ENCODE measurements at regions not wholly inside any gene's neighbourhood (a gene's known extent, or its start where the extent isn't known, plus 50 kb on each side); places are given as distances from the start of the nearest gene placed in this dataset.

DNA sequence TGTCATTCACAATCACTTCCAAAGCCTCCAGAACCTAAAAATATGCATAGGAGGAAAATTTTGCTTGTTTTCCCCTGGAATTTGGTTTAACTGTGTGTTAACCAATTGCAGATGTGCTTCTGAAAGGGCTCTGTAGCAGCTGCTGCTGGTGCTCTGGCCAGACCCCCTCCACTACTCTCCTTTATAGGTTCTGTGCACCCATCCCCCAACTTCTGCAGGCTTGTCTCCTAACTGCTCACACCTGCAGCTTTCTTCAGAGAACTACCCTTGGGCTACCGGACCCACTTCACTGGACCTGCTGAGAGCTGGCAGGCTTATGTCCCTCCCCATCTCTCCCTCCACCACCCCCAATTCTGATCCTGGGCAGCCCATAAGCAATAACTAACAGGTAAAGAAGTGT is 662.1 kb upstream of the DIPK2B start:
- WGBS (ENCODE audit: insufficient coverage, insufficient read length), result no CpG with 5 or more reads among the region's 1 CpG
- Histone ChIP-seq H3K27ac (ENCODE audit: low read length) (no peak overlapping the region), H3K4me1 (ENCODE audit: control insufficient read depth, insufficient read depth, low read length) (no peaks in the 10 kb centered on the region), H3K9me3 (ENCODE audit: control insufficient read depth, insufficient read depth, low read length) (no peaks in the 10 kb centered on the region), H3K27me3 (ENCODE audit: control insufficient read depth, insufficient read depth, low read length) (no peaks in the 10 kb centered on the region), H3K36me3 (ENCODE audit: control insufficient read depth, insufficient read depth, low read length) (no peaks in the 10 kb centered on the region), H3K4me3 (ENCODE audit: low read length) (no peak overlapping the region)
- no peak for DNase-seq (ENCODE audit: low read depth, low spot score)

DNA sequence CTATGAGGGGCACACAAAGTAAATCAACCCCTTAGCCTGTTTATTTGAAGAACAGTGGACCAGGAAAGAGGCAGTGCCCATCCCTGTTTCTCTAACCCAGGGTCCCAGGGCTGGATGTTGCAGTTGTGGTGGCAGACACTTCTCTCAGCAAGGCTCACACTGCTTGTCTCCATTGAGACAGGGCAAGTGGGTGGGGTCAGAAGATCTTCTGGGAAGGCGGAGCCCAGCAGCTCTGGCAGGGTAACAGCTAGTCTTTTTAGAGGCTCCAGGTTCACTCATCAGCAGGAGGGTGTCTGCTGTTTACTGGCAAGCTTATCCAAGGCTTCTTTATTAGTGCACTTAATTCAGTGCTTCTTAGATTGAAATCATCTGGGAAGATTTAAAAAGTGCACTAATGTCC is 659.8 kb upstream of the DIPK2B start:
- H3K4me1 ChIP-seq (ENCODE audit: control insufficient read depth, insufficient read depth, low read length), result no peaks in the 10 kb centered on the region
- WGBS (ENCODE audit: insufficient coverage, insufficient read length), result no CpG with 5 or more reads among the region's 1 CpG
- no peak overlapping the region for H3K4me3 ChIP-seq (ENCODE audit: low read length)
- H3K9me3 ChIP-seq (ENCODE audit: control insufficient read depth, insufficient read depth, low read length), result no peaks in the 10 kb centered on the region
- H3K36me3 ChIP-seq (ENCODE audit: control insufficient read depth, insufficient read depth, low read length), result no peaks in the 10 kb centered on the region
- no peak overlapping the region for H3K27ac ChIP-seq (ENCODE audit: low read length)
- DNase-seq (ENCODE audit: low read depth, low spot score), result no peak
- no peaks in the 10 kb centered on the region for H3K27me3 ChIP-seq (ENCODE audit: control insufficient read depth, insufficient read depth, low read length)

DNA sequence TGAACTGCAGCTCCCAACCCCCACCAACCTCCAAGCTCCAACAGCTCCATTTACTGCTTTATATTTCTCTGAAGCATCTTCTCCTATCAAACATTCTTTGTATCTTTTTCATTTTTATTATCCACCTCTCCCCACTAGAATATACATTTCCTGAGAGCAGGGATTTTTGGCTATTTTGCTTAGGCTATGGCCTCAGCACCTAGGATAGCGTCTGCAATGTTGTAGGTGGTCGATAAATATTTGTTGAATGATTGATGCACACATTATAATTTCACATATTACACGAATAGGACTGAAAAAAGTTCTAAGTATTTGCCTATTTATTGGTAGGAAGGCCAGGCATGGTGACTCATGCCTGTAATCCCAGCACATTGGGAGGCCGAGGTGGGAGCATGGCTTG is 658.7 kb upstream of the DIPK2B start:
- Histone ChIP-seq H3K27me3 (ENCODE audit: control insufficient read depth, insufficient read depth, low read length) (no peaks in the 10 kb centered on the region), H3K36me3 (ENCODE audit: control insufficient read depth, insufficient read depth, low read length) (no peaks in the 10 kb centered on the region), H3K9me3 (ENCODE audit: control insufficient read depth, insufficient read depth, low read length) (no peaks in the 10 kb centered on the region), H3K27ac (ENCODE audit: low read length) (no peak overlapping the region), H3K4me1 (ENCODE audit: control insufficient read depth, insufficient read depth, low read length) (no peaks in the 10 kb centered on the region), H3K4me3 (ENCODE audit: low read length) (no peak overlapping the region)
- no peak for DNase-seq (ENCODE audit: low read depth, low spot score)
- WGBS (ENCODE audit: insufficient coverage, insufficient read length), result no CpG with 5 or more reads among the region's 4 CpGs

DNA sequence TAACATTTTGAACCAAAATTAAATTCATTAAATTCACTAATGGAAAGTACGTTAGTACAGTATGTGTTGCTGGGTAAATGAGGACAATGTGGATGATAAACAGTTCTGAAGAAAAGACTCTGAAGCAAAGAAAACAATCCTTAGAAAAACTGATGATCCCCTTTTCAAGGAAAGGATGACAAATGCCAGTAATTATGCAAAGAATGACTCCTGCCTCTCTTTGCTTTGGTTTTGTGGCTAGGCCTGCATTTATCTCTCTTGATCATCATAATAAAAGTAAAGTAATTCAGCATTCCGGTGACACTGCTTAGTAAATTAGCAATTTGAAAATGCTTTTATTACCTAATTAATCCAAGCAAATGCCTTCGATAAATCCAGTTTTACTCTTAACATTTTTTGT is 652.2 kb upstream of the DIPK2B start:
- Histone ChIP-seq H3K4me1 (ENCODE audit: control insufficient read depth, insufficient read depth, low read length) (no peaks in the 10 kb centered on the region), H3K4me3 (ENCODE audit: low read length) (no peak overlapping the region), H3K27me3 (ENCODE audit: control insufficient read depth, insufficient read depth, low read length) (no peaks in the 10 kb centered on the region), H3K27ac (ENCODE audit: low read length) (no peak overlapping the region), H3K36me3 (ENCODE audit: control insufficient read depth, insufficient read depth, low read length) (peaks cover 4% of the 10 kb centered on the region; the same call in 1 of the 2 replicates), H3K9me3 (ENCODE audit: control insufficient read depth, insufficient read depth, low read length) (no peaks in the 10 kb centered on the region)
- DNase-seq (ENCODE audit: low read depth, low spot score), result no peak
- WGBS (ENCODE audit: insufficient coverage, insufficient read length), result no CpG with 5 or more reads among the region's 3 CpGs

DNA sequence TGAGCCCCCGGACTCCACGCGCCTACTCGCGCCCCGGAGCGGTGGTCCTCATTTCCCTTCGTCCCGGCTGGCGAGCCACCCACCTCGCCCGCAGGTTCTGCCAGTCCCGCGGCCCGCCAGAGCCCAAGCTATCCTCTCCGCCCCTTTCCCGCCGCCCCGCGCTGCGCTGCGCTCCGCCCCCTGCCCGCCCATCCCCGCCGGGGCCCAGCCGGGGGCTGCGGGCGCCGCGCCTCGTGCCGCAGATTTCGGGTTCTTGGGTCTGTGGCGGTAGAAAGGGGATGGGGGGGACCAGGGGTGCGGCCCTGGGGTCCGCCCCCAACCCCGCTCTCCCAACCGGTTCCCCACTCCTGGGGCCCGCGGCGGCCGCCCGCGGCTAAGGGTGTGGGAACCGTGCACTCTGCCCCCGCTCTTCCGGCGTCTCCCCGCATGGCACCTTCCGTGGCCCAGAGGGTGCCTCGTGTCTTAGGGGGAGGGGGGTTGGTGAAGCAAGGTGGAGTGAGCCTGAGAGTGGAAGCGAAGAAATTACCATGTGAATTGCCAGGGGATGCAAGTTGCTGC is 650.8 kb upstream of the DIPK2B start:
- Histone ChIP-seq H3K27ac (ENCODE audit: low read length) (no peak overlapping the region), H3K4me1 (ENCODE audit: control insufficient read depth, insufficient read depth, low read length) (no peaks in the 10 kb centered on the region), H3K4me3 (ENCODE audit: low read length) (peak overlapping the region; percentile 74), H3K9me3 (ENCODE audit: control insufficient read depth, insufficient read depth, low read length) (no peaks in the 10 kb centered on the region), H3K36me3 (ENCODE audit: control insufficient read depth, insufficient read depth, low read length) (peaks cover 10% of the 10 kb centered on the region; the same call in 1 of the 2 replicates), H3K27me3 (ENCODE audit: control insufficient read depth, insufficient read depth, low read length) (no peaks in the 10 kb centered on the region)
- no CpG with 5 or more reads among the region's 53 CpGs for WGBS (ENCODE audit: insufficient coverage, insufficient read length)
- peak; percentile 33 for DNase-seq (ENCODE audit: low read depth, low spot score)

DNA sequence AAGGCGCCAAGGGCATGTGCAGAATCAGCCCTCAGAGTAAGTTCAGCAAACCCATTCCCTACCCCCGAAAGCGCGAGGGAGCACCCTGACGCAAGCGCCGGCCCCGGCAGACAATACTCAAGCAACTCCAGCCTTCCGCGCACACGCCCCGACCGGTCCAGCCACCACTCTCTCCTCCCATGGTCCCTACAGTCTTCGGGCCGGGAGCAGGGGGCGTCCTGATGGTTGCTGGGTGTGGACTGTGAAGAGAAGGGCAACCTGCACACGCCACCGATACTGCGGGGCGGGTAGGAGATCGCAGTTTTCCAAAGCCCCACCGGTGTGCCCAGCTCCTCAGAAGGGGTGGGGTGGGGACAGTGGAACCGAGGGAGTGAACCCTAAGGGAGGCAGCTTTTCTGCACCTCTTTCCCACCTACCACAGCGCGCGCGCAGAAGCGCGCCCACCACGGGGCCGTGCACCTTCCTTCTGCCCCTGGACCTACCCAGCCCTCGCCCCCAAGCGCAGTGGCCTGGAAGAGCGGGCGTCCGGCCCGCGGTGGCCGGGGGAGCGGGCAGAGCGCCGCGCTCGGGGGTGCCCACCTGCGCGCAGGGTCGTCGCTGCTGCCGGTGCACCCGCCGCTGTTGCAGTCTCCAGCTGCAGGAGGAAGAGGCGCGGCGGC is 650.2 kb upstream of the DIPK2B start:
- no CpG with 5 or more reads among the region's 54 CpGs for WGBS (ENCODE audit: insufficient coverage, insufficient read length)
- no peak for DNase-seq (ENCODE audit: low read depth, low spot score)
- Histone ChIP-seq H3K36me3 (ENCODE audit: control insufficient read depth, insufficient read depth, low read length) (peaks cover 10% of the 10 kb centered on the region; the same call in 1 of the 2 replicates), H3K4me1 (ENCODE audit: control insufficient read depth, insufficient read depth, low read length) (no peaks in the 10 kb centered on the region), H3K27ac (ENCODE audit: low read length) (no peak overlapping the region), H3K27me3 (ENCODE audit: control insufficient read depth, insufficient read depth, low read length) (no peaks in the 10 kb centered on the region), H3K4me3 (ENCODE audit: low read length) (peak overlapping the region; percentile 74), H3K9me3 (ENCODE audit: control insufficient read depth, insufficient read depth, low read length) (no peaks in the 10 kb centered on the region)

DNA sequence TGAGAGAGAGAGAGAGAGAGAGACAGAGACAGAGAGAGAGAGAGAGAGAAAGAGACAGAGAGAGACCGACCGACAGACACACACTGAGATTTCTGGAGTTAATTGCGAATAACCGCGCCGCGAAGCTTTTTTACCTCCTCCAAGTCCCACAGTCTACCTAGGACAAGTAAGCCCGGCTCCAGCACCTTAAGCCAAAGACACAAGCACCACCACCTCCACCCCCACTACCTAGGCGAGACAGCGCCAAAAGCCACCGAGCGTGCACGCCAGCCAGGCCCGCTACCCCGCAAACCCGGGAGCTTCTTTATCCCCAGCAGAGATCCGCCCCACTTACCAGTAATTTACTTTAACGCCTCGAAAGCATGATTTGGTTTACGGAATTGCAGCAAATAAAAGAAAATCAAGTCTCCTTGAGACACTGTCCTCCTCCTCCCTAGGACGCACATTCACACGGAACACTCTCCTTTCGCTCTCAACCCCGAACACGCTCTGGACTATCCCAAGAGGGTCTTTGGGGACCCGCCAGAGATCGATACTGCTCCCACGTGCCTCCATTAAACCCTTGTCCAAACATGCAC is 649.6 kb upstream of the DIPK2B start:
- DNase-seq (ENCODE audit: low read depth, low spot score), result no peak
- WGBS (ENCODE audit: insufficient coverage, insufficient read length), result no CpG with 5 or more reads among the region's 28 CpGs

DNA sequence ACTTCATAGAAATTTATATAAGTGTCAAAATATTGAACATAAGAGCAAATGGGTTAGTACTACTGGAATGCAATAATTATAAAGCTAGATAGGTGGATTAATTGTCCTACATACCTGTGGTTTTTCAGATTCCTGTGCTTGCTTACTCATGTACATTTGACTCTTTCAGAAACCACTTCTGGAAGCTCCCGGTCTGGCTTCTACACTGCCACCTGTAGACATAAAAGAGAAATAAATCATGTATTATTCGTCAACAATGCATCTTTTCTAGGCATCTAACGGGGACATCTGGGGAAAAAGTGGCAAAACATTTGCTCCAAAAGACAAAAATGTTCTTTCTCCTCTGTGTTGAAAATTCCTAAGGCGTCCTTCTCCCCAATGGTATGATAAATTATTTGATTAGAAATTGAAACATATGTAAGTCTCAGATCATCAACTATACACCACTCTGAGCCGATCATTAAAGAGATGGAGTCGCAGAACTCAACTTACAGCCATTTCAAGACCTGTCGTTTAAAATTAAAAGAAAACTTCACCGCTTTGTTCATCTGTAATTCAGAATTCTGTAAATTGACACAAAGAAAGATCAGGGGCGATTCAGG is 648.7 kb upstream of the DIPK2B start:
- DNase-seq (ENCODE audit: low read depth, low spot score), result no peak
- H3K27me3 ChIP-seq (ENCODE audit: control insufficient read depth, insufficient read depth, low read length), result no peaks in the 10 kb centered on the region
- H3K4me1 ChIP-seq (ENCODE audit: control insufficient read depth, insufficient read depth, low read length), result no peaks in the 10 kb centered on the region
- H3K36me3 ChIP-seq (ENCODE audit: control insufficient read depth, insufficient read depth, low read length), result peaks cover 13% of the 10 kb centered on the region; the same call in 1 of the 2 replicates
- no CpG with 5 or more reads among the region's 9 CpGs for WGBS (ENCODE audit: insufficient coverage, insufficient read length)
- H3K27ac ChIP-seq (ENCODE audit: low read length), result no peak overlapping the region
- no peaks in the 10 kb centered on the region for H3K9me3 ChIP-seq (ENCODE audit: control insufficient read depth, insufficient read depth, low read length)
- peak overlapping the region; percentile 74; the same call in 1 of the 2 replicates for H3K4me3 ChIP-seq (ENCODE audit: low read length)

More for the DNA sequence above, 649.6 kb upstream of the DIPK2B start:
- peaks cover 12% of the 10 kb centered on the region; the same call in 1 of the 2 replicates for H3K36me3 ChIP-seq (ENCODE audit: control insufficient read depth, insufficient read depth, low read length)
- H3K27ac ChIP-seq (ENCODE audit: low read length), result no peak overlapping the region
- no peaks in the 10 kb centered on the region for H3K27me3 ChIP-seq (ENCODE audit: control insufficient read depth, insufficient read depth, low read length)
- peak overlapping the region; percentile 74; the same call in 1 of the 2 replicates for H3K4me3 ChIP-seq (ENCODE audit: low read length)
- H3K9me3 ChIP-seq (ENCODE audit: control insufficient read depth, insufficient read depth, low read length), result no peaks in the 10 kb centered on the region
- H3K4me1 ChIP-seq (ENCODE audit: control insufficient read depth, insufficient read depth, low read length), result no peaks in the 10 kb centered on the region

DNA sequence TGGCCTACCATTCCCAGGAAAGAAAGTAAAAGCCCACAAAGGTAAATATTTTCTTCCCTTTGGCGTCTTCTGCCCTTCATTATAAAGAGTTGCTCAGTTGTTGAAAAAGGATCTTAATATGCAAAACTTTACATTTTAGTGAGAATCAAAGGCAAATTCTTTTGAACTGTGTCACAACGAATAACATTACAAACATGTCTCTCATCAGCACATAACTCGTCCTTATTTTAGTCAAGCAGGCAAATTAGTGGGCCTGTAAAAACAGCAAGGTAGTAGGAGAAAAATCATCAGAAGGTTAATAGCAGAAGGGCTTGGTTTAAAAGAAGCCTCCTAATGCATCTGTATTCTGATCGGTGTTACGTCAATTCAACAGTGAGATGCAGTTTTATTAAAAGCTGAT is 647.3 kb upstream of the DIPK2B start:
- no peaks in the 10 kb centered on the region for H3K9me3 ChIP-seq (ENCODE audit: control insufficient read depth, insufficient read depth, low read length)
- H3K36me3 ChIP-seq (ENCODE audit: control insufficient read depth, insufficient read depth, low read length), result peaks cover 15% of the 10 kb centered on the region; the same call in 1 of the 2 replicates
- H3K27me3 ChIP-seq (ENCODE audit: control insufficient read depth, insufficient read depth, low read length), result no peaks in the 10 kb centered on the region
- WGBS (ENCODE audit: insufficient coverage, insufficient read length), result no CpG with 5 or more reads among the region's 5 CpGs
- DNase-seq (ENCODE audit: low read depth, low spot score), result no peak
- H3K4me3 ChIP-seq (ENCODE audit: low read length), result no peak overlapping the region
- H3K27ac ChIP-seq (ENCODE audit: low read length), result no peak overlapping the region
- H3K4me1 ChIP-seq (ENCODE audit: control insufficient read depth, insufficient read depth, low read length), result no peaks in the 10 kb centered on the region

DNA sequence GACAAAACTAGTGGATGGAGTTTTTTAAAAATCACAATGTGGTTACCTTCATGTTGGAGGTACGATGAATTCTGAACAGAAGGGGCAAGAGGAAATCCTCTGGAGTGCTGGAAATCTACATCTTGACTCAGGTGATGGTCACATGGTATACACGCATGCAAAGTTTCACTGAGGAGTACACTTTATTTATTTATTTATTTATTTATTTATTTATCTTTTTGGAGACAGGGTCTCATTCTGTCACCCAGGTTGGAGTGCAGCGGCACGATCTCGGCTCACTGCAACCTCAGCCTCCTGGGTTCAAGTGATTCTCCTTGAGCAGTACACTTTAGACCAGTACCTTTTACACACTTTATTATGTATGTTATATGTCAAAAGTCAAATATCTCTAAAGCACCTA is 645.7 kb upstream of the DIPK2B start:
- Histone ChIP-seq H3K9me3 (ENCODE audit: control insufficient read depth, insufficient read depth, low read length) (no peaks in the 10 kb centered on the region), H3K4me3 (ENCODE audit: low read length) (no peak overlapping the region), H3K4me1 (ENCODE audit: control insufficient read depth, insufficient read depth, low read length) (no peaks in the 10 kb centered on the region), H3K27me3 (ENCODE audit: control insufficient read depth, insufficient read depth, low read length) (no peaks in the 10 kb centered on the region), H3K27ac (ENCODE audit: low read length) (no peak overlapping the region), H3K36me3 (ENCODE audit: control insufficient read depth, insufficient read depth, low read length) (peaks cover 16% of the 10 kb centered on the region; the same call in 1 of the 2 replicates)
- no peak for DNase-seq (ENCODE audit: low read depth, low spot score)
- no CpG with 5 or more reads among the region's 5 CpGs for WGBS (ENCODE audit: insufficient coverage, insufficient read length)
